ENCODE measurements at regions not wholly inside any gene's neighbourhood (a gene's known extent, or its start where the extent isn't known, plus 50 kb on each side); places are given as distances from the start of the nearest gene placed in this dataset.

GRCh38 chr18:53765211-53765610 lies 459.3 kb downstream of the MBD2 start:
- TF ChIP-seq POLR2A (IDR thresholded peaks at IDR 0.05) = no peak
- TF ChIP-seq, protein P1, sequence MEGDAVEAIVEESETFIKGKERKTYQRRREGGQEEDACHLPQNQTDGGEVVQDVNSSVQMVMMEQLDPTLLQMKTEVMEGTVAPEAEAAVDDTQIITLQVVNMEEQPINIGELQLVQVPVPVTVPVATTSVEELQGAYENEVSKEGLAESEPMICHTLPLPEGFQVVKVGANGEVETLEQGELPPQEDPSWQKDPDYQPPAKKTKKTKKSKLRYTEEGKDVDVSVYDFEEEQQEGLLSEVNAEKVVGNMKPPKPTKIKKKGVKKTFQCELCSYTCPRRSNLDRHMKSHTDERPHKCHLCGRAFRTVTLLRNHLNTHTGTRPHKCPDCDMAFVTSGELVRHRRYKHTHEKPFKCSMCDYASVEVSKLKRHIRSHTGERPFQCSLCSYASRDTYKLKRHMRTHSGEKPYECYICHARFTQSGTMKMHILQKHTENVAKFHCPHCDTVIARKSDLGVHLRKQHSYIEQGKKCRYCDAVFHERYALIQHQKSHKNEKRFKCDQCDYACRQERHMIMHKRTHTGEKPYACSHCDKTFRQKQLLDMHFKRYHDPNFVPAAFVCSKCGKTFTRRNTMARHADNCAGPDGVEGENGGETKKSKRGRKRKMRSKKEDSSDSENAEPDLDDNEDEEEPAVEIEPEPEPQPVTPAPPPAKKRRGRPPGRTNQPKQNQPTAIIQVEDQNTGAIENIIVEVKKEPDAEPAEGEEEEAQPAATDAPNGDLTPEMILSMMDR (IDR thresholded peaks at IDR 0.05) = no peak
- Histone ChIP-seq H3K4me3 (no peak overlapping the region), H3K9me3 (no peaks in the 10 kb centered on the region), H3K27ac (no peak overlapping the region), H3K27me3 (no peaks in the 10 kb centered on the region), H3K4me1 (no peaks in the 10 kb centered on the region), H3K36me3 (no peaks in the 10 kb centered on the region)
- 41% methylated on average over 3 of the region's 3 CpGs for WGBS (ENCODE audit: insufficient coverage, low coverage, low lambda C conversion rate, missing lambda C conversion rate)
- no peak for ATAC-seq
- DNase-seq = no peak
- intact Hi-C loops (cut with DNase I) = no loop called here

DNA sequence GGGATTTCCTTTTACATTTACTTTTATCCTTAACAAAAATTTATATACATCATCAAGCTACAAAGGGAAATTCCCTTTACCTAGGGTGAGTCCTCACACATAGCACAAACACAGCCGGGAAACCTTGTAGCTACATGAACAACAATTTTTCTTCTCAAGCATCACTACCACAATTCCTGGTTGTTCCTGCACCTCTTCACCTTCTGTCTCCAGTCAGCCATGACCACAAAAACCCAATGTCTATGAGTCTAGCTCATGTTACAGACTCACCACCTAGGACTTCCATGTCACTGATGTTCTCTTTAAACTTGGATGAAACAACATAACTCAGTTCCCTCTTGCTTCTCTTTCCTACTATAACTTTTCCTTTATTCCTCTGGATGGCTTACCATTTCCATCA lies 460.4 kb downstream of the MBD2 start:
- no peaks in the 10 kb centered on the region for H3K36me3 ChIP-seq
- H3K27me3 ChIP-seq = no peaks in the 10 kb centered on the region
- H3K27ac ChIP-seq = no peak overlapping the region
- TF ChIP-seq, protein P1 (IDR thresholded peaks at IDR 0.05) = no peak
- TF ChIP-seq POLR2A (IDR thresholded peaks at IDR 0.05) = no peak
- DNase-seq (no peak), ATAC-seq (no peak)
- 86% methylated on average over 1 of the region's 1 CpG for WGBS (ENCODE audit: insufficient coverage, low coverage, low lambda C conversion rate, missing lambda C conversion rate)
- no peak overlapping the region for H3K4me3 ChIP-seq
- intact Hi-C loops (cut with DNase I) = no loop called here
- no peaks in the 10 kb centered on the region for H3K9me3 ChIP-seq
- no peaks in the 10 kb centered on the region for H3K4me1 ChIP-seq

- Histone ChIP-seq H3K36me3 (no peaks in the 10 kb centered on the region), H3K27ac (no peak overlapping the region), H3K9me3 (no peaks in the 10 kb centered on the region), H3K4me3 (no peak overlapping the region), H3K4me1 (no peaks in the 10 kb centered on the region), H3K27me3 (no peaks in the 10 kb centered on the region)
- no peak for TF ChIP-seq POLR2A (IDR thresholded peaks at IDR 0.05)
- TF ChIP-seq, protein P1 (IDR thresholded peaks at IDR 0.05) = no peak
- 46% methylated on average over 2 of the region's 2 CpGs for WGBS (ENCODE audit: insufficient coverage, low coverage, low lambda C conversion rate, missing lambda C conversion rate)
- ATAC-seq (no peak), DNase-seq (no peak)
- intact Hi-C loops (cut with DNase I) = no loop called here
These were observed 467.1 kb downstream of the MBD2 start for GRCh38 chr18:53757328-53757727.

GRCh38 chr18:53756610-53756972 lies 467.9 kb downstream of the MBD2 start:
- TF ChIP-seq, protein P1 (IDR thresholded peaks at IDR 0.05) = no peak
- no peak for TF ChIP-seq POLR2A (IDR thresholded peaks at IDR 0.05)
- Histone ChIP-seq H3K4me3 (no peak overlapping the region), H3K36me3 (no peaks in the 10 kb centered on the region), H3K27me3 (no peaks in the 10 kb centered on the region), H3K27ac (no peak overlapping the region), H3K4me1 (no peaks in the 10 kb centered on the region), H3K9me3 (no peaks in the 10 kb centered on the region)
- no peak for ATAC-seq
- intact Hi-C loops (cut with DNase I) = no loop called here
- DNase-seq = no peak
- 49% methylated on average over 2 of the region's 3 CpGs for WGBS (ENCODE audit: insufficient coverage, low coverage, low lambda C conversion rate, missing lambda C conversion rate)
